Duodenal mucosa (tissue), 2 donors: ENCODE measurements at regions not wholly inside any gene's neighbourhood (a gene's known extent, or its start where the extent isn't known, plus 50 kb on each side); places are given as distances from the start of the nearest gene placed in this dataset.
"Not testable (repeated sequence)": the region's sequence is repeated elsewhere in the genome, so short reads cannot be mapped to it uniquely, and the experiment has no call there.

Experiments
- H3K27ac ChIP-seq: one replicate; pipeline ENCODE4 v1.7.0; 2013; ENCODE audit warnings: low read depth, low read length
- H3K27me3 ChIP-seq, 2 donors: one replicate each; pipeline ENCODE4 v1.7.0; 2013; ENCODE audit warnings: low read length in 2 of 2, control low read depth in 1 of 2; ENCODE audit not compliant: insufficient read depth in 2 of 2, control insufficient read depth in 1 of 2
- H3K36me3 ChIP-seq, 2 donors: one replicate each; pipeline ENCODE4 v1.7.0; 2013; ENCODE audit warnings: low read length in 2 of 2, control low read depth in 1 of 2; ENCODE audit not compliant: insufficient read depth in 2 of 2, control insufficient read depth in 1 of 2
- H3K4me1 ChIP-seq, 2 donors: one replicate each; pipeline ENCODE4 v1.7.0; 2013; ENCODE audit warnings: low read length in 2 of 2, control low read depth in 1 of 2; ENCODE audit not compliant: insufficient read depth in 2 of 2, control insufficient read depth in 1 of 2
- H3K4me3 ChIP-seq, 2 donors: one replicate each; pipeline ENCODE4 v1.7.0; 2013; ENCODE audit warnings: low read length in 2 of 2, low read depth in 1 of 2
- H3K9ac ChIP-seq, 2 donors: one replicate each; pipeline ENCODE4 v1.7.0; 2013; ENCODE audit warnings: low read length in 2 of 2, low read depth in 1 of 2
- H3K9me3 ChIP-seq, 2 donors: one replicate each; pipeline ENCODE4 v1.7.0; 2013; ENCODE audit warnings: low read length in 2 of 2, control low read depth in 1 of 2; ENCODE audit not compliant: control insufficient read depth in 1 of 2

GRCh38 chr1:60695716-60696171 is 386.6 kb upstream of the NFIA start:
- Histone ChIP-seq H3K27me3 (no peaks in the 10 kb centered on the region), H3K36me3 (no peaks in the 10 kb centered on the region), H3K9ac (no peak overlapping the region), H3K9me3 (peaks cover 0 to 6% of the 10 kb centered on the region in 2 donors), H3K4me3 (no peak overlapping the region), H3K4me1 (no peaks in the 10 kb centered on the region), H3K27ac (no peak overlapping the region)

- Histone ChIP-seq H3K9me3 (peaks cover 0 to 6% of the 10 kb centered on the region in 2 donors), H3K36me3 (no peaks in the 10 kb centered on the region), H3K4me3 (no peak overlapping the region), H3K4me1 (no peaks in the 10 kb centered on the region), H3K27ac (no peak overlapping the region), H3K9ac (no peak overlapping the region), H3K27me3 (no peaks in the 10 kb centered on the region)
Measured at GRCh38 chr1:60694980-60695379, 387.4 kb upstream of the NFIA start.

GRCh38 chr1:60692031-60692430 is 390.3 kb upstream of the NFIA start:
- Histone ChIP-seq H3K4me3 (no peak overlapping the region), H3K36me3 (no peaks in the 10 kb centered on the region), H3K9ac (no peak overlapping the region), H3K27me3 (no peaks in the 10 kb centered on the region), H3K4me1 (no peaks in the 10 kb centered on the region), H3K27ac (no peak overlapping the region), H3K9me3 (peaks cover 0 to 6% of the 10 kb centered on the region in 2 donors)

GRCh38 chr1:60688221-60688620 is 394.1 kb upstream of the NFIA start:
- H3K9ac ChIP-seq, H3K4me3 ChIP-seq, H3K4me1 ChIP-seq, H3K36me3 ChIP-seq, H3K27ac ChIP-seq, H3K27me3 ChIP-seq, H3K9me3 ChIP-seq: not testable (repeated sequence)

GRCh38 chr1:60681095-60681860 is 401.1 kb upstream of the NFIA start:
- no peak overlapping the region for H3K4me3 ChIP-seq
- H3K9me3 ChIP-seq: no peaks in the 10 kb centered on the region
- no peaks in the 10 kb centered on the region for H3K36me3 ChIP-seq
- no peak overlapping the region for H3K27ac ChIP-seq
- no peaks in the 10 kb centered on the region for H3K4me1 ChIP-seq
- no peak overlapping the region for H3K9ac ChIP-seq
- no peaks in the 10 kb centered on the region for H3K27me3 ChIP-seq

- Histone ChIP-seq H3K36me3 (no peaks in the 10 kb centered on the region), H3K4me3 (no peak overlapping the region), H3K27me3 (no peaks in the 10 kb centered on the region), H3K9ac (no peak overlapping the region), H3K9me3 (no peaks in the 10 kb centered on the region), H3K4me1 (no peaks in the 10 kb centered on the region), H3K27ac (no peak overlapping the region)
Measured at GRCh38 chr1:60679524-60680375, 402.6 kb upstream of the NFIA start.

- no peaks in the 10 kb centered on the region for H3K36me3 ChIP-seq
- no peak overlapping the region for H3K4me3 ChIP-seq
- H3K27me3 ChIP-seq: no peaks in the 10 kb centered on the region
- no peaks in the 10 kb centered on the region for H3K9me3 ChIP-seq
- no peak overlapping the region for H3K9ac ChIP-seq
- no peaks in the 10 kb centered on the region for H3K4me1 ChIP-seq
- no peak overlapping the region for H3K27ac ChIP-seq
Measured at GRCh38 chr1:60678802-60679201, 403.6 kb upstream of the NFIA start.

GRCh38 chr1:60678391-60678790 is 404.0 kb upstream of the NFIA start:
- H3K9ac ChIP-seq: no peak overlapping the region
- H3K27me3 ChIP-seq: no peaks in the 10 kb centered on the region
- no peak overlapping the region for H3K27ac ChIP-seq
- no peak overlapping the region for H3K4me3 ChIP-seq
- H3K4me1 ChIP-seq: no peaks in the 10 kb centered on the region
- H3K9me3 ChIP-seq: no peaks in the 10 kb centered on the region
- no peaks in the 10 kb centered on the region for H3K36me3 ChIP-seq

- Histone ChIP-seq H3K27ac (no peak overlapping the region), H3K4me1 (no peaks in the 10 kb centered on the region), H3K27me3 (no peaks in the 10 kb centered on the region), H3K9ac (no peak overlapping the region), H3K36me3 (no peaks in the 10 kb centered on the region), H3K4me3 (no peak overlapping the region), H3K9me3 (no peaks in the 10 kb centered on the region)
Measured at GRCh38 chr1:60672449-60672848, 409.9 kb upstream of the NFIA start.

- H3K4me1 ChIP-seq: no peaks in the 10 kb centered on the region
- H3K36me3 ChIP-seq: no peaks in the 10 kb centered on the region
- no peaks in the 10 kb centered on the region for H3K9me3 ChIP-seq
- H3K4me3 ChIP-seq: no peak overlapping the region
- no peak overlapping the region for H3K27ac ChIP-seq
- no peak overlapping the region for H3K9ac ChIP-seq
- H3K27me3 ChIP-seq: no peaks in the 10 kb centered on the region
Measured at GRCh38 chr1:60670302-60670701, 412.1 kb upstream of the NFIA start.
